PFSK-1 (cell line): ENCODE measurements at regions not wholly inside any gene's neighbourhood (a gene's known extent, or its start where the extent isn't known, plus 50 kb on each side); places are given as distances from the start of the nearest gene placed in this dataset.

ENCODE experiments used
- FOXP2 ChIP-seq: optimal IDR thresholded peaks from 2 replicates; pipeline ENCODE3; 2011; ENCODE audit warnings: borderline replicate concordance, control low read depth, inconsistent platforms; ENCODE audit not compliant: insufficient read depth; ENCODE audit errors: extremely low read length, extremely low read depth
- POLR2AphosphoS5 ChIP-seq: IDR thresholded peaks from 2 replicates; pipeline ENCODE4 v1.6.1; 2012; ENCODE audit warnings: low read depth, mild to moderate bottlenecking, control low read depth, low read length, moderate library complexity
- REST ChIP-seq, 2 experiments: IDR thresholded peaks; 2 replicates each; pipeline versions ENCODE4 v1.6.1 to v1.8.0; 2011 to 2012; ENCODE audit warnings: low read depth in 2 of 2, low read length in 2 of 2, control low read depth in 1 of 2, inconsistent platforms in 1 of 2, mild to moderate bottlenecking in 1 of 2, moderate library complexity in 1 of 2; ENCODE audit not compliant: insufficient read depth in 1 of 2
- SIN3A ChIP-seq: IDR thresholded peaks from 2 replicates; pipeline ENCODE4 v1.6.1; 2012; ENCODE audit warnings: mild to moderate bottlenecking, low read length, moderate library complexity, borderline replicate concordance; ENCODE audit not compliant: insufficient read depth
- TAF1 ChIP-seq: IDR thresholded peaks from 2 replicates; pipeline ENCODE4 v1.6.1; 2012; ENCODE audit warnings: low read length, control low read depth, borderline replicate concordance; ENCODE audit not compliant: insufficient read depth

DNA sequence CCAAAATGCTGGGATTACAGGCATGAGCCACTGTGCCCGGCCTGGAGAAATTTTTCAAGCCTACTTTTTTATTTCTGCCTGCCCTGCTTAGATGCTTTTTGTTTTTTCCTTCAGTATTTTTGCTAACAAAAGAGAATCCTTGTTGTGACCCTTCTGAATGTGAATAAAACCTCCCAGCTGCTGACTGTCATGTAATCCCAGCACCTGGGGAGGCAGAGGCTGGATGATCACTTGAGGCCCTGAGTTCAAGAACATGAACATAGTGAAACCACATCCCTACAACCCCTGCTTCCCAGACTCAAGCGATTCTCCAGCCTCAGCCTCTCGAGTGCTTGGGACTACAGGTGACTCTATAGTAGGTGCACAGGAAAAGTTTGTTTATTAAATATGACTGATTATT lies 84.9 kb downstream of the SOX2 start:
- TF ChIP-seq POLR2AphosphoS5 (no peak), FOXP2 (no peak), TAF1 (no peak), REST (IDR thresholded peaks at IDR 0.05; ENCODE audit: insufficient read depth in 1 of 2, low read depth in 2 of 2, low read length in 2 of 2) (no peak), SIN3A (no peak)

DNA sequence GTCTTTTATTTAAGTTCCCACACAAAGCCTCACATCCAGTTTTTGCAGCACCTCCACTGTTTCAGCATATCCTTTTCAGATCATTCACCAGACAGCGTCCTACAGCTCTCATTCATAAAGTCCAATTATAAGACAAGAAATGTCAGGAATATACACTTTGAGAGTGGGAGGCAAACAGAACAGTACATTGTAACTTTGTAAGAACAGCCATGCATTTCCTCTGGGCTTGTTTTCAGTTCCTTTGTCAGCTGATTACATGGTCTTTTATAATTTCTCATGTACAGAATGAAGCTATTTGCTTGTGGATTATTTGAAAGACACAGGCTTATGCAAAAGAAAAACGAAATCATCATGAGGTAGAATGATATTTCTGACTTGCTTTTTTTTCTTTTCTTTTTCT lies 85.7 kb downstream of the SOX2 start:
- no peak for TF ChIP-seq POLR2AphosphoS5
- no peak for TF ChIP-seq FOXP2
- no peak for TF ChIP-seq SIN3A
- no peak for TF ChIP-seq REST (IDR thresholded peaks at IDR 0.05; ENCODE audit: insufficient read depth in 1 of 2, low read depth in 2 of 2, low read length in 2 of 2)
- TF ChIP-seq TAF1: no peak

- no peak for TF ChIP-seq TAF1
- TF ChIP-seq REST (IDR thresholded peaks at IDR 0.05; ENCODE audit: insufficient read depth in 1 of 2, low read depth in 2 of 2, low read length in 2 of 2): no peak
- no peak for TF ChIP-seq SIN3A
- TF ChIP-seq FOXP2: no peak
- TF ChIP-seq POLR2AphosphoS5: no peak
Observed at GRCh38 chr3:181805703-181806102, 94.0 kb downstream of the SOX2 start.

DNA sequence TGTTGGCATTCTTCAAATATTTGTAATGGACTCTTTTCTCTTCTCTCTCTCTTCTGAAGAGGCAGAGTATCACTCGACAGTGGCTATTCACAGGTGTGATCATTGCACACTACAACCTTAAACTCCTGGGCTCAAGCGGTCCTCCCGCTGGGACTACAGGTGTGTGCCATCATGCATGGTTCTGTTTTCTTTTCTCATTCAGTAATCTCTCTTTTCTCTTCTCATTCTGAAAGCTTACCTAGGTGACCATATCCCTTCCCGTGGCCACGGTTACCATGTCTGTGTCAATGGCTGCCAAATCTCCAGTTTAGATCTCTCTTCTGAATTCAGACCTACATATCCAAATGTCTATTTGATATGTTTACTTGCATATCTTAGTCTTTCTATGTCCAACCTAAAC lies 96.3 kb downstream of the SOX2 start:
- TF ChIP-seq POLR2AphosphoS5 (no peak), SIN3A (no peak), TAF1 (no peak), REST (IDR thresholded peaks at IDR 0.05; ENCODE audit: insufficient read depth in 1 of 2, low read depth in 2 of 2, low read length in 2 of 2) (no peak), FOXP2 (no peak)

- TF ChIP-seq SIN3A: no peak
- TF ChIP-seq FOXP2: no peak
- no peak for TF ChIP-seq POLR2AphosphoS5
- TF ChIP-seq TAF1: no peak
- no peak for TF ChIP-seq REST (IDR thresholded peaks at IDR 0.05; ENCODE audit: insufficient read depth in 1 of 2, low read depth in 2 of 2, low read length in 2 of 2)
Observed at GRCh38 chr3:181823716-181824115, 112.0 kb downstream of the SOX2 start.
